Activated naive CD8-positive, alpha-beta T cell treated with anti-CD3 and anti-CD28 coated beads, Interleukin-2, amount 10 ng/mL, durations not matched to agents 7 days and 5 days (primary cell): ENCODE measurements at regions not wholly inside any gene's neighbourhood (a gene's known extent, or its start where the extent isn't known, plus 50 kb on each side); places are given as distances from the start of the nearest gene placed in this dataset.

Source experiments
- ATAC-seq: fragments of 150-1000 bp; cut with Tn5 transposase; one replicate; pipeline ENCODE4 v1.10.0; 2021; ENCODE audit warnings: low read depth, moderate library complexity
- POLR2A ChIA-PET: fragments of 350-600 bp; sonication (Branson Sonifier 250); formaldehyde crosslinking; loops from one replicate; lab custom pipeline; 2021; ENCODE audit warnings: antibody characterized with exemption; lab: Charles Lee
- DNase-seq: peaks from one replicate; pipeline ENCODE4 v3.0.0; 2021
- H3K27ac Mint-ChIP-seq: one replicate; pipeline ENCODE4 v1.8.0; 2022; ENCODE audit warnings: mild to moderate bottlenecking, mixed read lengths
- H3K27me3 Mint-ChIP-seq: one replicate; pipeline ENCODE4 v1.8.0; 2022; ENCODE audit warnings: mild to moderate bottlenecking, moderate library complexity, mixed read lengths
- H3K36me3 Mint-ChIP-seq: one replicate; pipeline ENCODE4 v1.8.0; 2021; ENCODE audit warnings: mild to moderate bottlenecking, mixed read lengths
- H3K4me1 Mint-ChIP-seq: one replicate; pipeline ENCODE4 v1.8.0; 2021; ENCODE audit warnings: mixed read lengths
- H3K4me3 Mint-ChIP-seq: one replicate; pipeline ENCODE4 v1.8.0; 2022; ENCODE audit warnings: mild to moderate bottlenecking, moderate library complexity, mixed read lengths
- H3K9me3 Mint-ChIP-seq: one replicate; pipeline ENCODE4 v1.8.0; 2021; ENCODE audit warnings: mixed read lengths

DNA sequence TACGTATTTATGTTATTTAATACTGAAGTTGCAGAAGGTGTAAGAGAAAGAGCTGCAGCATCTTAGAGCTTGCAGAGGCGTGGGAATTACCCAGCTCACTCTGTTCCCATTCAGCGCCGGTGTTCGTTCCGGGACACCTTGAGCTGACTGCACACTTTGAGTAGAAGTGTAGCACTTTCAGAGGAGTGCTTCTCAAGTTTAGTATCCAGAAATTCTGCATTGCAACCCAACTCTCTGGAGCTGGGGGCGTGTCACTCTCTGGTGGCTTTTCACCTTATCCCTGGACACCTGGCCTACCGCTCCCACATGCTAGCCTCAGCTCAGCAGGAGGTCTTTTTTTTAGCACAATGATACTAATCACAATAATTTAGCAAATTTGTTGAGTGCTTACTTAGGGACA is 66.4 kb upstream of the SHH start:
- H3K27me3 Mint-ChIP-seq = peaks cover 16% of the 10 kb centered on the region
- DNase-seq (no peak), ATAC-seq (no peak)
- POLR2A ChIA-PET = no interaction called here
- H3K9me3 Mint-ChIP-seq = no peaks in the 10 kb centered on the region
- H3K27ac Mint-ChIP-seq = no peak overlapping the region
- H3K36me3 Mint-ChIP-seq = no peaks in the 10 kb centered on the region
- H3K4me3 Mint-ChIP-seq = no peak overlapping the region
- no peaks in the 10 kb centered on the region for H3K4me1 Mint-ChIP-seq

DNA sequence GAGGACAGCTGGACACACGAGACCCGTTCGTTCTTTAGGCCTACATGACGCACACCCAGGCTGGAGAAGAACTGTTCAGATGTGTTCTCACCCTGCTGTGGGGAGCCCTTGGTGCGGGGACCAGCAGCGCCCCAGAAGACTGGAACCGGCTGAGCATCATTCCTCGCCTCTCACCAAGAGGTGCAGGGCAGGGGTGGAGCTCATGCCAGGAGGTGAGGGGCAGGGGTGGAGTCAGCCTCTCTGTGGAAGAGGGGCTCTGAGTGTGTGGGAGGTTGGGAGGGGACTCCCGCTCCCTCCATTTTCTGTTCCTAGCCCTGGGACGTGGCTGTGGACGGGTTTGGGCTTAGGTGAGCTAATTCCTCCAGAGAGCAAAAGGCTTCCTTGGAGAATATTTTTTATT is 66.0 kb upstream of the SHH start:
- Mint-ChIP-seq H3K27ac (no peak overlapping the region), H3K4me1 (no peaks in the 10 kb centered on the region), H3K4me3 (no peak overlapping the region), H3K36me3 (no peaks in the 10 kb centered on the region), H3K27me3 (peaks cover 18% of the 10 kb centered on the region), H3K9me3 (no peaks in the 10 kb centered on the region)
- DNase-seq (no peak), ATAC-seq (no peak)
- POLR2A ChIA-PET = no interaction called here

DNA sequence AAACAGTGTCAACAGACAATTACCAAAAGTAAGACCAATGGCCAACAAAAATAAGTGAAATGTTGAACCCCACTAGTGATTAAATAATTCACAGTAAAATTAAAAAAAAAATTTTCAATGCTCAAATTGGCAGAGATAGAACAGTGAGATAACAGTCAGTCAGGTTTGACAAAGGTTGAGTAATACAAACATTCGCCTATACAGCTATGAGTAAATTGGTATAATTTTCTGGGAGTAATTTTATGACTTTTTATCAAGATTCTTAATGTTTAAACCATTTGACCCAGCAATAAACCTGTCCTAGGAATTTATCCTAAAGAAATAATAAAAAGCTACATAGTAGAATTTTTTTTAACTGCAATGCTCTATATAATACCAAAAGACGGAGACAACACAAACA is 64.9 kb upstream of the SHH start:
- no peak overlapping the region for H3K4me3 Mint-ChIP-seq
- H3K36me3 Mint-ChIP-seq = no peaks in the 10 kb centered on the region
- H3K9me3 Mint-ChIP-seq = no peaks in the 10 kb centered on the region
- POLR2A ChIA-PET = no interaction called here
- no peaks in the 10 kb centered on the region for H3K4me1 Mint-ChIP-seq
- DNase-seq = no peak
- ATAC-seq = no peak
- H3K27me3 Mint-ChIP-seq = peaks cover 18% of the 10 kb centered on the region
- H3K27ac Mint-ChIP-seq = no peak overlapping the region

DNA sequence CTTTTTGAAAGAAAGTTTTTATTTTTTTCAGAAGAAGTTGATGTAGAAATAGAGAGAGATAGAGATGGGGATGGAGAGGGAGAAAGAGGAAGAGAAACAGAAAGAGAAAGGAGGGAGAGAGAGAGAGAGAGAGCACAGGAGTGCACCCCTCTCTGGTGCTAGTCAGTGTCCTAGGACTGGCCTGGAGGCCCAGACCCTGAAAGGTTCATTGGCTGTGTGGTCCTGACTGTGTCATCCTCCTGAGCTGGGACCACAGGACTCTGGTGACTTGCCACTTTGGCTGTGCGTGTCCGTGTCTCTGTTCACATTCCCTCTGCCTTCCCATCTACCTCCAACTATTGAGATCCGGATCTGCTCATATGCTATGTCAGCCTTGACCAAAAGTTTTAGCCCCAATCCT is 62.1 kb upstream of the SHH start:
- Mint-ChIP-seq H3K4me3 (no peak overlapping the region), H3K27me3 (peaks cover 20% of the 10 kb centered on the region), H3K9me3 (no peaks in the 10 kb centered on the region), H3K36me3 (no peaks in the 10 kb centered on the region), H3K27ac (no peak overlapping the region), H3K4me1 (no peaks in the 10 kb centered on the region)
- DNase-seq (no peak), ATAC-seq (no peak)
- POLR2A ChIA-PET = no interaction called here

DNA sequence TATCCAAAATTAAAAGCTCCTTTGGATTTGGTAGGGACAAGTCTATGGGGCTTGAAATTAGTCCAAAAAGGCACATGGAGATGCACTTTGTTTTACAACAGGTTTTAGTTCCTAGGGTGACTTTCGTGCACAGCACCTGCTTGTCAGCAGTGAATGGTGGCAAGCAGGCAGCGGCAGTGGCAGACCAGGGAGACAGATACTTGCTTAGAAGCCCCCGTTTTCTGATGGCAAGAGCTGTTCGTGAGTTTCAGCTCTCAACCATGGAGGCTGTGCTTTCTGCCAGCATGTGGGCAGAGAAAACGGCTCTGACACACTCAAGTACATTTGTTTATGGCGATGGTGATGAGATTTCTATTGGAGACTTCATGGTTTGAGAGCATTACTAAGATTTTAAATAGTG is 61.7 kb upstream of the SHH start:
- H3K27ac Mint-ChIP-seq = no peak overlapping the region
- H3K27me3 Mint-ChIP-seq = peaks cover 20% of the 10 kb centered on the region
- no peak overlapping the region for H3K4me3 Mint-ChIP-seq
- DNase-seq (no peak), ATAC-seq (no peak)
- H3K36me3 Mint-ChIP-seq = no peaks in the 10 kb centered on the region
- H3K4me1 Mint-ChIP-seq = no peaks in the 10 kb centered on the region
- POLR2A ChIA-PET = no interaction called here
- H3K9me3 Mint-ChIP-seq = no peaks in the 10 kb centered on the region

DNA sequence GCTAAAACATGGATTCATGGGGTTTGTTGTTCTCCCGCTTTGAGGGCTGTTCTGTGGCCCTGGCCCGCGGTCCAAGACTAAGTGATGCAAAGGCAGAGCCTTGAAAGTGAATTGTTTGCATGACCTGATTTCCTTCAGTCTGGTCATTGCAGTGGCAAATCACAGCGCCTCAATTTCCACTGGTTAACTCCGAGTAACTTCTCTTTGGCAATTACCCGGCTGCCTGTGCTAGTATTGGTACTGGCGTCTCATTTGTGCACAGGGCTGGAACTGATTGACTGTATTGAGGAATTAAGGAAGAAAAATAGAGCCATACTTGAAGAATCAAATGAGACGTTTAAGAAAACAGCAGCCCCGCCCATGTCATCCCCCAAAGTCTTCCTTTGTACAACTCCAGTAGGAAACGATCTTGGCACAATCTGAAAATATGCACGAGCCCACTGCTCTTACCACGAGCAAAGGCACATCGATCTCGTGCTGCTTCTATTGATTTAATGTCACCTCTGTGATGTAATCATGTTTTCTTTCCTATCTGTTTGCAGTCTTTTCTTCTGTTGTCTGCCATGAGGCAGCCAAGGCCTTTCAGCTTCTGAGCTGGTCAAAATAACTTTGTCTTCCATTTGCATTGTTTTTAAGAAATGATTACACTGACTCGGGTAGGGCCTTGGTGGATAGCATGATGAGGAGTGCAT is 60.6 kb upstream of the SHH start:
- ATAC-seq (no peak), DNase-seq (no peak)
- Mint-ChIP-seq H3K27me3 (peaks cover 20% of the 10 kb centered on the region), H3K36me3 (no peaks in the 10 kb centered on the region), H3K4me3 (no peak overlapping the region), H3K27ac (no peak overlapping the region), H3K4me1 (no peaks in the 10 kb centered on the region), H3K9me3 (peaks cover 2% of the 10 kb centered on the region)
- POLR2A ChIA-PET = no interaction called here

DNA sequence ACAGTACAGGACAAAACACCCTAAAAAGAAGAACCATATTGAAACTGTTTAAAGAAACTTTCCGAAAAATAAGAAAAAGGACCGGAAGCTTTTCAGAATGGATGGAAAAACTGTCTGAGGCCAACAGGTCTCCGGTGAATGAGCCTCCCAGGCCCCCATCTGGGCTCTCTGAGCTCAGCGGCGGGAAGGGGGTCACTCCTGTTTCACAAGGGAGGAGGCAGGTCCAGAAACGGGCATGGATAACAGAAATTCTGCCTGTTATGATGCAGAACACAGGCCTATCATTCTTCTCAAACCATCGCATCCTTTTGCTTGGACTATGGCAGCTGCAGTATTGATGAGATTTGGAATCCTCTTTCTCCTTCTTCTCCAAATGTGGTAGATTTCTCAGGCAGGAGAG is 58.9 kb upstream of the SHH start:
- no peak for DNase-seq
- peaks cover 2% of the 10 kb centered on the region for H3K9me3 Mint-ChIP-seq
- peaks cover 18% of the 10 kb centered on the region for H3K27me3 Mint-ChIP-seq
- no peak overlapping the region for H3K27ac Mint-ChIP-seq
- no peaks in the 10 kb centered on the region for H3K4me1 Mint-ChIP-seq
- H3K4me3 Mint-ChIP-seq = no peak overlapping the region
- ATAC-seq = no peak
- POLR2A ChIA-PET = no interaction called here
- H3K36me3 Mint-ChIP-seq = no peaks in the 10 kb centered on the region

DNA sequence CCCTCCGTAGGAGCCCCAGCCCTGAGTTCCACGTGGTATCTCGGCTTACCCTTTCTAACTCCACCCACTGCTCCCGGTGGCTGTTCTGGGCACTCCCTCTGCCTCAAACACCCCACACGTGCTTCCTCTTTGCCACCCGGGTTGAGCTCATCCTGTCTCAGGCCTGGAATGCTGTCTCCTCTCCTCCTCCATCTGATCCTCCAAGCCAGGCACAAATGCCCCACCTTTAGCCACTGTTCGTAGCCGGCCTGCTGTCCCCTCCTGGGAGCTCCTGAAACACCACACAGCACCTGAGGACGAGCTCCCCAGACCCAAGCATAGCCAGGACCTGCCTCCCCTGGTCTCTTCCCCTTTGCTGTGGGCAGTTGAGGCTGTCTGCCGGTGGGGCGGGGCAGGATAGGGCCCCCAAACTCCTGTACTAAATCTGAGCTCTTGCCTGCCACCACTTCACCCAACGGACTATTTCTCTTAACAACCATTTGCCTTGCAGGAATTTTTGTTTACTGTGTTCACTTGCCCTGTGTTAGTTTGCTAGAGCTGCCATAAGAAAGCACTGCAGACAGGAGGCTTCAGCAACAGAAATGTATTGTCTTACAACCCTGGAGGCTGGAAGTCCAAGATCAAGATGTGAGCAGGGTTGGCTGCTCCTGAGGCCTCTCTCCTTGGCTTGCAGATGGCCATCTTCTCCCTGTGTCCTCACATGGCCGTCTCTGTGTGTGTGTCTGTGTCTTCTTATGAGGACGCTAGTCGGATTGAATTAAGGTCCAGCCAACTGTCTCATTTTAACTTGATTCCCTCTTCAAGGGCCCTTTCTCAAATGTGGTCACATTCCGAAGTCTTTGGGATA is 58.3 kb upstream of the SHH start:
- H3K4me1 Mint-ChIP-seq = no peaks in the 10 kb centered on the region
- DNase-seq (no peak), ATAC-seq (no peak)
- peaks cover 12% of the 10 kb centered on the region for H3K27me3 Mint-ChIP-seq
- POLR2A ChIA-PET = no interaction called here
- no peaks in the 10 kb centered on the region for H3K36me3 Mint-ChIP-seq
- H3K9me3 Mint-ChIP-seq = peaks cover 2% of the 10 kb centered on the region
- H3K27ac Mint-ChIP-seq = no peak overlapping the region
- no peak overlapping the region for H3K4me3 Mint-ChIP-seq

DNA sequence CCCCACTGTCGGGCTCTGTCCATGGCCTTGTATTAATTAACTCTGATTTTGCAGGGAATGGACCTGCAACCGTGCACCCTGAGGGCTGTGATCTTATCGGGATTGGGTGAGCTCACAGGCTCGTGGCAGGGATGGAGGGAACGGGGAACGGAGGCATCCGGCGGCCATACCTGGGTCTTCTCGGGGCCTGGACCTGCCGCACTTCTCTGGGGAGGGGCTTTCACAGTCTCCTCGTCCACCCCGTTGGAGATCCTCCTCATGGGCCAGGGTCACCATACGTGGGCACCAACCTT is 57.5 kb upstream of the SHH start:
- Mint-ChIP-seq H3K9me3 (peaks cover 2% of the 10 kb centered on the region), H3K4me3 (no peak overlapping the region), H3K36me3 (no peaks in the 10 kb centered on the region), H3K27ac (no peak overlapping the region), H3K27me3 (peaks cover 7% of the 10 kb centered on the region), H3K4me1 (no peaks in the 10 kb centered on the region)
- POLR2A ChIA-PET = no interaction called here
- DNase-seq (no peak), ATAC-seq (no peak)

DNA sequence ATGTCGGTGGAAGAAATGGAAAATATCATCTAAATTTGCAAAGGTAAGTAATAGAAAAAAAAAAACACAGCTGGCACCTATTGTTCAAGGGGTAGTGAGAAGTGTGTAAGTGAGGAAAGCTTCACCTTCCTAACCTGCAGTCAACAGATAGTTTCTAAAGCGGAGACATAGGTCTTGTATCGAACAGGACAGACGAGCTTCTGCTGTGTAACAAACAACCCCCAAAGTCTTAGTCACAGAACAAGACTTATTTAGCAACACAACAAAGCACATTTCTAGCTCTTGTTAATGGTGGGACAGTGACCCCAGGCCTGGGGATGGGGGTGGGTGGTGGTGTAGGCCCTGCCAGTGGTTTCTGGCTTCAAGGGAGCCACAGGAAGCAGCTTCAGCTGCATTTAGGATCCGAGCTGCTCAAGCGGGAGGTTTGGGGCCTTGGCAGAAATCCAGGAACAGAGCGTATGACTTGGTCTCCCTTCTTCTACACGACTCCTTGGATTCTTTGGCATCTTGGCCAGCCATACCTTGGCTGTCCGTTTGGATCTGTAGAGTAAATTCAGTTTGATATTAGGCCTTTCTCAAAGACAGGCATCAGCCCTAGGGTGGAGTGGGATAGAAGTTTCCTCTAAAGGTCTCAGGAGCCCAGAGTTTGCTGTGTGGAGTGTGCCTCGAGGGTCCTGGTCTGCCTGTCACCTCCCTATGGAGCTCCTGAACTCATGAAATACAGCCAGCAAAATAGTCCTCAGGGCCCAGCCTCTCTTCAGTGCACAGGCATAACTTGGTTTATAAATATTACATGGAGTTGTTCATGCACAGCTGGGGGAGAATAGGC is 56.9 kb upstream of the SHH start:
- POLR2A ChIA-PET = no interaction called here
- Mint-ChIP-seq H3K9me3 (peaks cover 2% of the 10 kb centered on the region), H3K36me3 (no peaks in the 10 kb centered on the region), H3K27me3 (peaks cover 5% of the 10 kb centered on the region), H3K4me1 (no peaks in the 10 kb centered on the region), H3K4me3 (no peak overlapping the region), H3K27ac (no peak overlapping the region)
- ATAC-seq (no peak), DNase-seq (no peak)

DNA sequence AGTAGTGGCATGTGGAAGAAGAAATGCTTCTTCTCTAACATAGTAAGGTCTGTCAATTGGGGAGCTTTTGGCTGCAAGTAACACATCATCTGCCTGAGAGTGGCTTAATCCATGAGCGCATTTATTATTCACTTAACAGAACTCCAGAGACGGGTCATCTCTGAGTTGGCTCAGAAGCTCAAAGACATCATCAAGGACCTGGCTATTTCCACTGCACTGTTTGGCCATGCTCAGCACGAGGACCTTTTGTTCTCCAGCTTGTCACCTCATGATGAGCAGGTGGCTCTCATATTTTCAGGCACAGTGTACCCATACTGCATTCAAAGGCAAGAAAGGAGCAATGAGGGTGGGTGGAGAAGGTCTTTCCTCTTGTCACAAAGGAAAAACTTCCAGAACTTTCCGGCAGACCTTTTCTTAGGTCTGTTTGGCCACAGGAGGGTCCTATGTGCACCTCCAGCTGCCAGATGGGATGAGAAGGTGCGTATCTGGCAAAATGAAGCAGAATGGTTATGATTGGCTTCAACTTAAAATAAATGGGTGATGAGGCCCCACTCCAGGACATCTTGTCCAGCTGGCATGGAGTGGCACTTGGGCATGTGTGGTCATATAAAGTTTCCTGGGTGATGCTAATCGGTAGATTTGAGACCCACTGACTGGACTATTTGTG is 55.6 kb upstream of the SHH start:
- Mint-ChIP-seq H3K4me1 (no peaks in the 10 kb centered on the region), H3K9me3 (peaks cover 2% of the 10 kb centered on the region), H3K27me3 (peaks cover 2% of the 10 kb centered on the region), H3K4me3 (no peak overlapping the region), H3K36me3 (no peaks in the 10 kb centered on the region), H3K27ac (no peak overlapping the region)
- POLR2A ChIA-PET = no interaction called here
- ATAC-seq = no peak
- DNase-seq = no peak

DNA sequence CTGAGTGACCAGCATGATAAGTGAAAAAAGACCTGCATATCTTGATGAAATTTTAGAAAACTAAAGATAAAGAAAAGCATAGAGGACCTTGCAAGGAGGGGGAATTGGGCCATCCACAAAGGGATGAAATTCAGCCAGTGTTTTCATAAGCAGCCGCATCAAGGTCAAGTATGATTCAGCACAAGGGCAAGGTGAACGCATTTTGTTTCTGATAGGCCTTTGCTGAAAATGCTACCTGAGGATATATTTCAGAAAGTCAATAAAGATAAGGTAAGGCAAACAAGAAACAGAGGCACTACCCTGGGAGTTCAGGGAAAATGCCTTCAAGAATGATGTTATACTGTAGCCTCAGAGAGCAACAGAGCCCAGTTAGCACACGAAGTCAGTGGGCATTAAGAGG is 55.0 kb upstream of the SHH start:
- H3K4me3 Mint-ChIP-seq = no peak overlapping the region
- H3K27ac Mint-ChIP-seq = no peak overlapping the region
- no peaks in the 10 kb centered on the region for H3K36me3 Mint-ChIP-seq
- H3K9me3 Mint-ChIP-seq = peaks cover 2% of the 10 kb centered on the region
- no peaks in the 10 kb centered on the region for H3K4me1 Mint-ChIP-seq
- H3K27me3 Mint-ChIP-seq = peaks cover 2% of the 10 kb centered on the region
- POLR2A ChIA-PET = no interaction called here
- DNase-seq (no peak), ATAC-seq (no peak)

DNA sequence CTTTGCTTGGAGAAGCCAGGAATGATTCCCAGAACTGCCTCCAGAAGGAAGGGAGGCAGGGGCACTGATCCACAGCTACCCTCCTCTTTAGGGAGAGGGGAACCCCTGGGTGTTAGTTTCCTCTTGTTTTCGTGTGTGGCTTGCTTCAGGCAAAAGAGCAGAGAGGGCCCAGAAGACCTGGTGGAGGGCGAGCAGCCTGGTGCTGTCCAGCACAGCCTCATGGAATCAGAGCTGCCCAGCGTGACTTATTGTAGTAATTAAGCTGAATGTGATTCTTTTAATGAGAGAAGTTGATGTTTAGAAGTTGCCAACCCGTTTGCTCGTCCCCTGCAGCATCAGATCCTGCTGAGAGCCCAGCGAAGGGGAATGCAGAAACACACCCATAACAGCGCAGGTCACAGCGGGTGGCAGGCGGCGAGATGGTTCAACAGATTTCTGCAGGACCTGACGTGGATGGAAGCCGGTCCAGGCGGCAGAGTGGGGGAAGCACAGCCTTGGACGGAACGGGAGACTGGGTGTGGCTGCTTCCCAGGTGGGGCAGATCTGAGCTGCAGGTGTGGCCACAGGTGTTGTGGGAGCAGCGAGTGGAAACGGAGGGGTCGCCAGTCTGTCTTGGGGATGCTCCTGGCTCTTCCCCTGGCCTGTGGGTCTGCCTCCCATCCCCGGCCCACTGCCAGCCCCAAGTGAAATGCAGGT is 53.7 kb upstream of the SHH start:
- no peak overlapping the region for H3K4me3 Mint-ChIP-seq

More for the DNA sequence above, 53.7 kb upstream of the SHH start:
- peaks cover 2% of the 10 kb centered on the region for H3K9me3 Mint-ChIP-seq
- POLR2A ChIA-PET = no interaction called here
- H3K27ac Mint-ChIP-seq = no peak overlapping the region
- ATAC-seq (no peak), DNase-seq (no peak)
- no peaks in the 10 kb centered on the region for H3K4me1 Mint-ChIP-seq
- peaks cover under 1% of the 10 kb centered on the region for H3K27me3 Mint-ChIP-seq
- no peaks in the 10 kb centered on the region for H3K36me3 Mint-ChIP-seq
